MCF 10A (cell line): ENCODE measurements at regions not wholly inside any gene's neighbourhood (a gene's known extent, or its start where the extent isn't known, plus 50 kb on each side); places are given as distances from the start of the nearest gene placed in this dataset.

ENCODE experiments used
- BruUV-seq: library from RNA; stranded (reverse); fragments of 400-500 nt; replicated peaks from 2 replicates; lab custom pipeline; 2021; lab: Mats Ljungman, UMichigan
- CTCF ChIA-PET: fragments of 300-600 bp; sonication (Branson Sonifier 250); formaldehyde crosslinking; extraction: SDS; loops from one replicate; lab custom pipeline; 2021; ENCODE audit warnings: antibody characterized with exemption, inconsistent platforms; lab: Yijun Ruan, JAX
- POLR2A ChIA-PET: fragments of 300-600, 350-650 bp; sonication (Branson Sonifier 250); formaldehyde crosslinking; extraction: SDS; loops from one replicate; lab custom pipeline; 2020; ENCODE audit warnings: antibody characterized with exemption, inconsistent platforms; lab: Yijun Ruan, JAX
- DNase-seq: peaks from one replicate; pipeline ENCODE4 v3.0.0-alpha.2; 2018; ENCODE audit not compliant: unreplicated experiment
- H3K27ac Mint-ChIP-seq: one replicate; pipeline ENCODE4 v1.8.0; 2022; ENCODE audit warnings: mild to moderate bottlenecking, low read depth, mixed read lengths; ENCODE audit not compliant: unreplicated experiment
- H3K27me3 Mint-ChIP-seq: one replicate; pipeline ENCODE4 v1.8.0; 2022; ENCODE audit warnings: mixed read lengths; ENCODE audit not compliant: insufficient read depth, unreplicated experiment
- H3K36me3 Mint-ChIP-seq: one replicate; pipeline ENCODE4 v1.8.0; 2022; ENCODE audit warnings: mild to moderate bottlenecking, moderate library complexity, mixed read lengths; ENCODE audit not compliant: insufficient read depth, unreplicated experiment
- H3K4me1 Mint-ChIP-seq: one replicate; pipeline ENCODE4 v1.8.0; 2022; ENCODE audit warnings: mixed read lengths; ENCODE audit not compliant: insufficient read depth, unreplicated experiment
- H3K4me3 Mint-ChIP-seq: one replicate; pipeline ENCODE4 v1.8.0; 2022; ENCODE audit warnings: mild to moderate bottlenecking, moderate library complexity, mixed read lengths; ENCODE audit not compliant: unreplicated experiment
- H3K9me3 Mint-ChIP-seq: one replicate; pipeline ENCODE4 v1.8.0; 2022; ENCODE audit warnings: mixed read lengths; ENCODE audit not compliant: unreplicated experiment
- CTCF ChIP-seq: fragments of 200-600 bp; IDR thresholded peaks from one replicate; pipeline ENCODE4 v1.8.0; 2022; ENCODE audit warnings: antibody characterized with exemption, mild to moderate bottlenecking; ENCODE audit not compliant: unreplicated experiment
- intact Hi-C: fragments of 100-400 bp; cut with micrococcal nuclease; formaldehyde crosslinking; loops from 2 replicates; pipeline ENCODE4 v1.14.1; 2022

- no peaks in the 10 kb centered on the region for H3K27me3 Mint-ChIP-seq
- H3K27ac Mint-ChIP-seq: no peak overlapping the region
- intact Hi-C loops: no loop called here
- no peak overlapping the region for H3K4me3 Mint-ChIP-seq
- H3K36me3 Mint-ChIP-seq: no peaks in the 10 kb centered on the region
- H3K9me3 Mint-ChIP-seq: peaks cover 5% of the 10 kb centered on the region
- ChIA-PET POLR2A (no interaction called here), CTCF (interaction anchor here (0.7 to 4.9 kb wide), 2 partner anchors 27 to 1422 kb away, joined by 3 to 18 read pairs; no protein-coding TSS in a partner anchor)
- no peak for DNase-seq
- TF ChIP-seq CTCF: no peak
- BruUV-seq: no TSS peak
- H3K4me1 Mint-ChIP-seq: no peaks in the 10 kb centered on the region
These were observed 86.5 kb downstream of the MTRR start for GRCh38 chr5:7955476-7955875.

GRCh38 chr5:7957329-7957728 lies 88.4 kb downstream of the MTRR start:
- intact Hi-C loops: no loop called here
- ChIA-PET POLR2A (no interaction called here), CTCF (interaction anchor here (0.7 to 4.9 kb wide), 3 partner anchors 29 to 1250 kb away, joined by 3 to 18 read pairs (median 3); no protein-coding TSS in a partner anchor)
- BruUV-seq: no TSS peak
- Mint-ChIP-seq H3K36me3 (no peaks in the 10 kb centered on the region), H3K27me3 (no peaks in the 10 kb centered on the region), H3K27ac (no peak overlapping the region), H3K4me3 (no peak overlapping the region), H3K4me1 (no peaks in the 10 kb centered on the region), H3K9me3 (no peaks in the 10 kb centered on the region)
- TF ChIP-seq CTCF: no peak
- no peak for DNase-seq

GRCh38 chr5:7960142-7960541 lies 91.2 kb downstream of the MTRR start:
- H3K9me3 Mint-ChIP-seq: no peaks in the 10 kb centered on the region
- H3K4me1 Mint-ChIP-seq: no peaks in the 10 kb centered on the region
- no TSS peak for BruUV-seq
- H3K4me3 Mint-ChIP-seq: no peak overlapping the region
- ChIA-PET POLR2A (no interaction called here), CTCF (no interaction called here)
- H3K27me3 Mint-ChIP-seq: no peaks in the 10 kb centered on the region
- H3K27ac Mint-ChIP-seq: no peak overlapping the region
- H3K36me3 Mint-ChIP-seq: no peaks in the 10 kb centered on the region
- intact Hi-C loops: no loop called here
- TF ChIP-seq CTCF: no peak
- no peak for DNase-seq

GRCh38 chr5:7961540-7961939 lies 92.6 kb downstream of the MTRR start:
- Mint-ChIP-seq H3K9me3 (peaks cover 3% of the 10 kb centered on the region), H3K4me1 (no peaks in the 10 kb centered on the region), H3K36me3 (no peaks in the 10 kb centered on the region), H3K4me3 (no peak overlapping the region), H3K27me3 (peaks cover 4% of the 10 kb centered on the region), H3K27ac (no peak overlapping the region)
- no peak for DNase-seq
- ChIA-PET POLR2A (no interaction called here), CTCF (no interaction called here)
- no TSS peak for BruUV-seq
- no peak for TF ChIP-seq CTCF
- intact Hi-C loops: no loop called here
